ENCODE measurements at regions not wholly inside any gene's neighbourhood (a gene's known extent, or its start where the extent isn't known, plus 50 kb on each side); places are given as distances from the start of the nearest gene placed in this dataset.

GRCh38 chr17:45660474-45660873 lies 123.6 kb upstream of the CRHR1 start:
- no peak for TF ChIP-seq CTCF (IDR thresholded peaks at IDR 0.05)
- no peak for TF ChIP-seq POLR2AphosphoS5 (IDR thresholded peaks at IDR 0.05; ENCODE audit: low read depth, low read length)
- TF ChIP-seq REST (IDR thresholded peaks at IDR 0.05; ENCODE audit: insufficient read depth in 1 of 2, low read depth in 2 of 2, low read length in 1 of 2): peak; percentile 65 to 74

Measured in Panc1 (cell line).